Activated CD8-positive, alpha-beta memory T cell treated with anti-CD3 and anti-CD28 coated beads, Interleukin-2, amount 50 U/mL, for 48 hours (primary cell): ENCODE measurements at regions not wholly inside any gene's neighbourhood (a gene's known extent, or its start where the extent isn't known, plus 50 kb on each side); places are given as distances from the start of the nearest gene placed in this dataset.
A peak's percentile ranks its signal among the peaks of the same experiment; 100 is the strongest.

Experiments
- DNase-seq: peaks from one replicate; pipeline ENCODE4 v3.0.0-alpha.2; 2020

DNA sequence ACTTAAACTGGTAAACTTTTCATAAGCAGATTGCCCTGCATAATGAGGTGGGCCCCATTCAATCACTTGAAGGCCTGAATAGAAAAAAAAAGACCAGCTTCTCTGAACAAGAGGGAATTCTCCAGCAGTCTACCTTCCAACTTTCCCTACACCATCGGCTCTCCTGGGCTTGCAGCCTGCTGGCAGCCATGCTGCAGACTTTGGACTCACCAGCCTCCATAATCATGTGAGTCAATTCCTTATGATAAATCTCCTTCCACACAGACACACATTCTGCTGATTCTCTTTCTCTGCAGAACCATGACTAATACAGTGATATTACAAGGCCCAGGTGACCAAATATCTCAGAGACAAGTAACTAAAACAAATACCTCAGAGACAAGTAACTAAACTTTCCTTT lies 113.8 kb upstream of the WDR17 start:
- DNase-seq, result no peak

DNA sequence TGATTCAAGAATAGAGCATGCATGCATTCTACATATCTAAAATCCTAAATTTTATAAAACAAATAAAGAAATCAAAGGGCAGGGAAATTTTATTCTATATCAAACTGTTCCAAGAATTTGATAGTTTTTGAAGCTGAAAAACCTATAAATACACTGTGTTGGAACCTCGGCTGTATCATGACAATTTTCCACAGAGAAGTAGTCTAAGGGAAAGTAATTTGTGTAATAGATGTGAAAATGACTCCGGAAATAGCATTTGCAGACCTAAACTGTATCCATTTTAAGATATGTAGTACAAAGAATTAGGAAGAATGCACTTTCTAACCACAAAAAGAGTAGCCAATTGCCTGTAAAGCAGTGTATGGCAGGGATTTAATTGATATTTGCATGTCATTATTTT lies 112.5 kb upstream of the WDR17 start:
- no peak for DNase-seq

DNA sequence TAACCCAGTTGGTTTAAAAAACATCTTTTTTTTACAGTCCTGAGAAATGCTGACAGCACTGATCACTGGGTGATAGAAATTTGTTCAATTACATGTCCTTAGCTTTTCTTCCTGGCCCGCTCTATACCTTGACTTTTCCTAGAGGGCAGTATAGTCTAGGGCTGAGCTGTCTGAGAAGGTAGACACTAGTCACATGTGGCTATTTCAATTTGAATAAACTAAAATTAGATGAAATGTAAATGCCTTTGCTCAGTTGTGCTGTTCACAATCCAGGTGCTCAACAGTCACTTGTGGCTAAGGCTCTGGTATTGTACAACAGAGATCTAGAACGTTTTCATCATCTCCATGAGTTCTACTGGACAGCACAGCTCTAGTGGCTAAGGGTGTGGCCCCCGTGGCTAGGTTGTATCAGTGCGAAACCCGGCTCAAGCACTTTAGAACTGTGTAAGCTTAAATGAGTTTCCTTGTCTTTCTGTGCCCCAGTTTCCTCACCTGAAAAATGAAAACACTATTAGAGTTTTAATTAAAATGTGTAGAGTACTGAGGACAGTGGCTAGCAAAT lies 111.6 kb upstream of the WDR17 start:
- DNase-seq, result no peak

- DNase-seq, result no peak
Measured at GRCh38 chr4:175954685-175955084, 111.0 kb upstream of the WDR17 start.

- DNase-seq, result no peak
Measured at GRCh38 chr4:175961604-175962003, 104.0 kb upstream of the WDR17 start.

GRCh38 chr4:175970072-175970471 lies 95.6 kb upstream of the WDR17 start:
- no peak for DNase-seq

DNA sequence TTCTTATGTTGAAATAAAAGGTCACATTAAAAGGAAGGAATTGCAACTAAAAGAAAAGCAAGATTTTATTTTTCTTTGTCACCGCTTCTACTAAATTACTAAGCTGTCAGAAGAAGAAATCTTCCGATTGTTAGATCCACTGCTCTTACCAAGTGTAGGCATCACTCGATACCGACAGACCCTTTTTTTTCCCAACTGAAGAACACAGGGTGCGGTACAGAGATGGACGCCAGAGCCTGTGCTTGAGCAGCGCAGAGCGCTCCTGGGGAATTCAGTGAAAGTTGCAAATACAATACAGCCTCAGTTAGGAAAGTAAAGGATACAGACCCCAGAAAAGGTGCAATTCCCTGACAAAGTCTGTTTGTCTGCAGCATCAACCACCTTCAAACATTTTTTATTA lies 94.9 kb upstream of the WDR17 start:
- DNase-seq, result no peak

DNA sequence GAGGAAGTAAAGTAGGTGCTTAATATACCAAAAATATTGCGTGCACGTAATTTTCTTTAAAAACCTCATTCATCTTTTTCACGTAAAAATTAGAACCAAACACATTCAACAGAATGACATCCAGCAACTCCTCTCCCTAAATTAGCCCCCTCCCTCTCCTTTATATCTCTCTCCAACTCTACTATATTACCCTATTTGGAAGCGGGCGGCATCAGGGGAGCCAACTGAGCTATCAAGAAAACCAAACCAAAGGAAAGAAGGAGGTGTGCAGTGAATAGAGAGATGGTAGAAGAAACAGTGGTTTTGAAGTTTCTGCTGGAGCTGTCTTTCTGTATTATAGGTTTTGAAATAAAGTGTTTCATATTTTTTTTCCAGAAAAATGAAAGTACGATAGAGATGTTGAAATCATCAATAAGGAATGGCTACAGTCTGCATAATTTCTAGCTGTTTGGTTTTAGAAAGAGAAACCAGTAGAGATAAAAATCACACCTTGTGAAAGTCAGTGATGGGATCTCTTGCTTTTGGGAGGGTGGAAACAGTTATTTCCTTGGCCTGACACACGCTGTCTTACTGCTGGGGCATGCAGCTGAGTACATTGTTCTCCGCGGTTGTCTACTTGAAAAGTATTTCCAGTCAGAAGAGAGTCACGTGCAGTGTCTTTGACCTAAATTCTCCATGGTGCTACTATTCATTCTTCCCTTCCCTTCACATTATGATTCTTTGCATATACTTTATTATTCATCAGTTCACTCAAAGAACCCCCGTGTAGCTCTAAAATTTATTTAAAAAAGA lies 94.1 kb upstream of the WDR17 start:
- DNase-seq, result no peak

- DNase-seq, result no peak
Measured at GRCh38 chr4:175973027-175973923, 92.4 kb upstream of the WDR17 start.

DNA sequence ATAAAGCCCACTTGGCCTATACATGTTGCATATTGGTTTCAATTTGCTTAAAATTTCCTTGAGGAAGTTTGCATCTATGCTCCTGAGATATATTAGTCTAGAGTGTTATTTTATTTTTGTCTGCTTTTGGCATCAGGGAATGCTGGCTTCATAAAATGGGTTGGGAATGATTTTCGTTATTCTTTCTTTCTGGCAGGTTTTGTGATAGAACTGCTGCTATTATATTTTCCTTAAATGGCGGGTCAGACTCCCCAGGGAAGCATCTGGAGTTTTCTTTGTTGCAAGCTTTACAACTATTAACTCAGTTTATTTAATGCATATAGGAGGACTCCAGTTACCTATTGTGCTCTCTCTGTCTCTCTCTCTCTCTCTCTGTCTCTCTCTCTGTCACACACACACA lies 82.0 kb upstream of the WDR17 start:
- DNase-seq, result no peak

GRCh38 chr4:175986668-175987067 lies 79.0 kb upstream of the WDR17 start:
- no peak for DNase-seq

GRCh38 chr4:175988511-175988910 lies 77.1 kb upstream of the WDR17 start:
- DNase-seq, result no peak

- DNase-seq, result no peak
Measured at GRCh38 chr4:175996206-175996605, 69.4 kb upstream of the WDR17 start.

DNA sequence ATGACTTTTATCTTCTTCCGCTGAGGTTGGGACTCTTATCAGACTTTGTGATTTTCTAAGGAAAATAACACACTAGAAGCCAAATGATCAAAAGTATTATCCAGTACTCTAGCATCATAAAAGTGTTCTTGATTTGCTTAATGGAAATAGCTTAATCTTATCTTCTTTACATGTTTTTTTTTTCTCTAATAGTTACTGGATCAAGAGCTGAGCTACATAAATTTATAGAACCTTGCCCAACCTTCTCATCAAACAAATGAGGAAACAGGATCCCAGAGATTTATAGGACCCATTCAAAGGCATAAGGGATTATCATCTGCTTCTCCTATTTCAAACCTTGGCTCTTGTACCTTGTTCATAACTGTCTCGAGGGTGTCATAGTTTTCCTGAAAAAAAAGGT lies 68.3 kb upstream of the WDR17 start:
- DNase-seq, result no peak

DNA sequence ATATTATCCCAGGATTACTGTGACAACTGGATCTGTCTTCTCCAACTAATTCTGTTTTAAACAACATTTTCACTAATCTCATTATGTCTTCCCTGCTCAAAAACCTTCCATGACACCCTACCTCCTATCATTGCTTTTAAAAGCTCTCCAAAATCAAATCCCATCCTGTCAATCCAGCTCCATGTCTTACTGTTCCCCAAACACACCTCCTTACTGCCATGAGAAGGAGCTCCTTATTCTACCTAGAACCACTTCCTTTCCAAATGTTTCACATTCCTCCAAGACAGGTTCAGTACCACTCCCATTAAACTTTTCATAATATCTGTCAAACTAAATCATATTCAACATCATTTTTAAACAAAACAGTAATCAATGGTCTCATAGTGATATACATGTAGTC lies 66.9 kb upstream of the WDR17 start:
- DNase-seq, result no peak

DNA sequence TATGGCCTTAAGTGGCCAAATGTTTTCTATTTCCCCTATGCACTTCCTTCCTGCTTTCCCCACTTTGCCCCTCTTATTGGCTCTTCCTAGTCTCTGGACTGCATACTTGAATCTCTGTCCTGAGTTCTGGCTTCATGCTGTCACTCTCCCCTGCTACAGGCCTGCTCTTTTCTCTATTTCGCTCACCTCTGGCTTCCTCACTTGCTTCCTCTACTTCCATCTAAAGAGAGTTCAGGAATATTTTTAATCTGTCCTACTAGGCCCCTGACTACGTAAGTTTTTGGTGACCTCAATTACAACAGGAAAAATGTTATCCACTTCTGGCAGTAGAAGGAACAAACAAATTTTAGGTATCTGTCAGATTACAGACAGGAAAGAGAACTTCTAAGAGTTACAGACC lies 65.7 kb upstream of the WDR17 start:
- no peak for DNase-seq

- DNase-seq, result no peak
Measured at GRCh38 chr4:176001151-176002006, 64.3 kb upstream of the WDR17 start.

- peak; percentile 51 for DNase-seq
Measured at GRCh38 chr4:176002007-176002613, 63.5 kb upstream of the WDR17 start.

GRCh38 chr4:176005766-176006165 lies 59.9 kb upstream of the WDR17 start:
- DNase-seq, result no peak

GRCh38 chr4:176009254-176009653 lies 56.4 kb upstream of the WDR17 start:
- DNase-seq, result no peak

DNA sequence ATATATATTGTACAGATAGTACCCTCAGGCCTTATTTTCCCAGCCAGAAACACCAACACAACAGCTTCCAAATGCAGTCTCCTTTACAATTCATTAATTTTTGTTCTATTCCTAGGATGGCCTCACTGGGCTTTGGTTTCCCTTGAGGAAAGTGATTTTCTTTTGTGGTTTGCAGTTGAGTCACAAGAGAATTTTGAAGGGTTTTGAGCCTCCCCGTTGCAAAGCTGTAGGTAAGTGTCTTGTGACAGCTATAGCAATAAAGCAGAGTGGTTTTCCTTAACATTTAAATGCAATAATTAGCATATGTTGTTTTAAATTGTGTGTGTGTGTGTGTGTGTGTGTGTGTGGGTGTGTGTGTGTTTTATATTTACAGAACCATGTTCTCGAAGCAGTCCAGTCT lies 54.1 kb upstream of the WDR17 start:
- DNase-seq, result no peak

GRCh38 chr4:176013476-176014247 lies 52.0 kb upstream of the WDR17 start:
- DNase-seq, result no peak
